Muscle layer of duodenum (tissue), 2 donors: ENCODE measurements at regions not wholly inside any gene's neighbourhood (a gene's known extent, or its start where the extent isn't known, plus 50 kb on each side); places are given as distances from the start of the nearest gene placed in this dataset.

Experiments
- H3K27ac ChIP-seq: one replicate; pipeline ENCODE4 v1.7.0; 2013; ENCODE audit warnings: mild to moderate bottlenecking, low read length
- H3K27me3 ChIP-seq: one replicate; pipeline ENCODE4 v1.7.0; 2013; ENCODE audit warnings: low read depth, mild to moderate bottlenecking, control low read depth, low read length
- H3K36me3 ChIP-seq, 2 donors: one replicate each; pipeline ENCODE4 v1.7.0; 2013; ENCODE audit warnings: low read length in 2 of 2, control low read depth in 1 of 2, mild to moderate bottlenecking in 1 of 2; ENCODE audit not compliant: insufficient read depth in 2 of 2, control insufficient read depth in 1 of 2
- H3K4me1 ChIP-seq, 2 donors: one replicate each; pipeline ENCODE4 v1.7.0; 2013; ENCODE audit warnings: low read length in 2 of 2, mild to moderate bottlenecking in 2 of 2, control low read depth in 1 of 2, moderate library complexity in 1 of 2; ENCODE audit not compliant: insufficient read depth in 2 of 2, control insufficient read depth in 1 of 2
- H3K4me3 ChIP-seq, 2 donors: one replicate each; pipeline ENCODE4 v1.7.0; 2013; ENCODE audit warnings: low read length in 2 of 2, low read depth in 1 of 2, mild to moderate bottlenecking in 1 of 2
- H3K9me3 ChIP-seq, 2 donors: one replicate each; pipeline ENCODE4 v1.7.0; 2013; ENCODE audit warnings: low read length in 2 of 2, control low read depth in 1 of 2, mild to moderate bottlenecking in 1 of 2; ENCODE audit not compliant: control insufficient read depth in 1 of 2
- donor health status: healthy.

DNA sequence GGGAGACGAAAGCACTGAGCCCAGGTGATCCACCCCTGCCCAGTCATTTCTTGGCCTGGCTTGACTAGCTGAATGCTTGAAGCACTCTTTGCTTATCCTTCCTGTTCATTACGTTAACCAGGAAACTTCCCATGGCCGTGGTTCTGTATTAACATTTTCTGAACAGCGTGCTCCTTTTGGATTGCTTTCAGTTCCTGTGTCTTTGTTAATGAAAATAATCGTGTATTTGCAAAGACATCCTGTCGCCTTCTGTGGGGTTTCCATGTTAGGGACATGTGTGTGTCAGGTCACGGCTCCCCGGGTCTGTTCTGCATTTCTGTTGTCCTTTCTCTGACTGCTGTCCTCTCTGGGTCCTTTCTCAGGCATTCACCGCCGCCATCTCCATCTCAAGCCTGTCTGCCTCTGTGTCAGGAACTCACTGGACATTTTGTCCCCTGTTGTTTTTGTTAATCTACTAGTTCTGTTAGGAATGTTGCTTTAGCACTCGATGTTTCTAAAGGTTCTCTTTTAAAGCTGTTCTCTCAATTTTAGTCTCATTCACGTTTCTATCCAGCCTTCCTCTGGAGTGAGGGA is 434.1 kb upstream of the HS6ST1 start:
- no peak overlapping the region for H3K27ac ChIP-seq

DNA sequence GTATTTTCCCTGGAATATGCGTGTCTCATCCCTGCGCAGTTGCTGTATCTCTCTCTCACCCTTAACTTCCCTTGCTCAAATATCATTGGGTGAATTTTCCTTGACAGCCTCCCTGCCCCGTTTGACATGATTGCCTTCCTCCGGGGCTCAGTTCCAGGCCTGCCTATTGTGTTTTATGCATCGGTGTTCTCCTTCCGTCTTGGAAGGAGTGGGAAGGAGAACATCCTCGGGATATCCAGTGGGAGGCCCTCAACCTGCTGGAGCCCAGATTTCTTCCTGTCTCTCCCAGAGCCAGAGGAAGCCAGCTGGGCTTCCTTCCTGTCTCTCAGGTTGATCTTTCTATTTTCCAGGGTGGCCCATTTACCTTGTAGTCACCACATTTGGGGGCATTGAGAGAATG is 434.7 kb upstream of the HS6ST1 start:
- no peak overlapping the region for H3K4me3 ChIP-seq
- no peak overlapping the region for H3K27ac ChIP-seq
- H3K27me3 ChIP-seq: no peaks in the 10 kb centered on the region
- peaks cover 2 to 12% of the 10 kb centered on the region in 2 donors for H3K4me1 ChIP-seq
- H3K9me3 ChIP-seq: no peaks in the 10 kb centered on the region
- H3K36me3 ChIP-seq: no peaks in the 10 kb centered on the region

More for the DNA sequence above, 434.1 kb upstream of the HS6ST1 start:
- peaks cover 2 to 12% of the 10 kb centered on the region in 2 donors for H3K4me1 ChIP-seq
- H3K9me3 ChIP-seq: no peaks in the 10 kb centered on the region
- H3K27me3 ChIP-seq: no peaks in the 10 kb centered on the region
- no peak overlapping the region for H3K4me3 ChIP-seq
- H3K36me3 ChIP-seq: no peaks in the 10 kb centered on the region

DNA sequence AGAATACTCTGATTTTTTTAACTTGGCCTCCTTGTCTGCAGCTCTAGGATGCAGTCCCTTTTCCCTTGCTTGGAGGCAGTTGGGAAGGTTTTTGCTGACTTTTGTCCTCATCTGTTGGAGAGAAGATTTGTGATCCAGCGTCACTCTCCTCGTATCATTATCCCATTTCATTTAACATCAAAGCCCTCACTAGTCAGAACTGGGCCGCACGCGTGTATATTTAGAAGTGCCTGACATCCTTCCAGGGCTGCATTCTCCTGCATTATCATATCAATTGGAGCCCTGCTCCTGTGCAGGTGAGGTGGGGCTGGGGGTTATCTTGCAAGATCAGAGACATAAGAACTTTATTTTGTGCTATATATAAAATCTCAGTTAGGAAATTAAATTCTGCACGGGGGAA is 435.1 kb upstream of the HS6ST1 start:
- no peaks in the 10 kb centered on the region for H3K9me3 ChIP-seq
- H3K36me3 ChIP-seq: no peaks in the 10 kb centered on the region
- H3K27ac ChIP-seq: no peak overlapping the region
- no peaks in the 10 kb centered on the region for H3K27me3 ChIP-seq
- H3K4me1 ChIP-seq: peaks cover 2 to 12% of the 10 kb centered on the region in 2 donors
- H3K4me3 ChIP-seq: no peak overlapping the region

DNA sequence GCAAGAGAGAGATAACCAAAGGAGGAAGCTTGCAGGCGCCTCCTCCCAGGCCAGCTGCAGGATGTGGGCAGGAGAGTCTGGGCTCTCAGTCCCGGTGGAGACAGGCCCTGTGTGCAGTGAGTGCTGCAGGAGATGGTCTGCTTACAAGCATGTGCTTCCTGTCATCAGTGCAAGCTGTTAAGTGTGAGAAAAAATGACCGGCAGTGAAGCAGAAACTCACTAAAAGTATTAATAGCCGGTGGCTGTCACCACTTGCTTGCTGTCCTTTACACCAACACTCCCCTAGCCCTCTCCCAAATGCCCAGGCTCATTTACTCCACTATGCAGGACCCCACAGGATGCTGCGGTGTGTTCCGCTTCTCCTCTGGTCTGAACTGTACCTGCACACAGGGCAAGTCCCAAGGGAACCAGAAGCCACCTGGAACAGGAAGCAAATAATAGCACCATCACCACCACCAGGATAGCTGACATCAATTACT is 435.6 kb upstream of the HS6ST1 start:
- Histone ChIP-seq H3K9me3 (no peaks in the 10 kb centered on the region), H3K36me3 (no peaks in the 10 kb centered on the region), H3K27me3 (no peaks in the 10 kb centered on the region), H3K27ac (no peak overlapping the region), H3K4me3 (no peak overlapping the region), H3K4me1 (peaks cover 2 to 12% of the 10 kb centered on the region in 2 donors)

DNA sequence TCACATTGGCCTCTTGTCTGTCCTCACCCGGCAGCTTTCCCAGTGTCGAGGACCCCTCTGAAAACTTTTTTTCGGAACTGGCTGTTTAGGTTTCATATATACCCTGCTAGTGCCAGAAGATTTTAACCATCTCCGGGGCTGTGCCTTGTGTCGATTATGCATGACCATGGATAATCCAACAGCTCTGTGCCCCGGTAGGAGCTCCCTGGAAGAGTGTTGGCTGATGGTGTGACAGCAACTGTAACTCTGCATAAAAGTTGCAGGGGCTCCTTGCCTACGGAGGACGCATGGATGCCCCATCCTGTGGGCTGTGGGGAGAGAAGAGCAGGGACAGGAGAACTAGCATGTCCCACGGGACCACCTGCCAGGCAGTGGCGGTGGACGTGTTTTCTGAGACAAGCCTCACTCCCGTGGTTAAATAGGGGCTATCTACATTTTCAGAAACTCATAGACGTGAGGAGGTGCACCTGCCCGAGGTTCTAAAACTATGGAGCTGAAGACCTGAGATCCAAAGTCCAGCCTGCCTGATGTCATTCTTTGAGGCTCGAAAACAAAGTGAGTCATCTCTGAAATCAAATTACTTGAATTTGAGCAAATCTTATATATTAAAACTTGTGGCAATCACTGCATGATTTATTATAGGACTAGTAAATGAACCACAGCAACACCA is 437.2 kb upstream of the HS6ST1 start:
- Histone ChIP-seq H3K27me3 (no peaks in the 10 kb centered on the region), H3K9me3 (no peaks in the 10 kb centered on the region), H3K27ac (no peak overlapping the region), H3K4me1 (peaks cover 2 to 12% of the 10 kb centered on the region in 2 donors), H3K4me3 (no peak overlapping the region), H3K36me3 (no peaks in the 10 kb centered on the region)

DNA sequence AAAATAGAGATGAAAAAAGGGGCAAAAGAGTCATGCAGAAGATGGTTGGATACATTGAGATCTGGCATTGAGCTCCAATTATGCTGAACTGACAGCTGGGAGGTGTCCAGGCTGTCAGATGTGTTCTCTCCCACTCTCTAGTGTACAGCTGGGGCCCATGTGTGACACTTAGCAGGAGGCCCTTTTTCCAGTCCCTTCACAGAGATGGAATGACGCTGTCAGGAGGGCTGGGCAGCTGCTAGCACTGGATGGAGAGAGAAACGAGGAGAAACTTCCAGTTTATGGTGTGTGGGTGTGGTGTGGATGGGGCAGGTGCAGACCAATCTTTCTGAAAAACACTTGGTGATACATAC is 437.7 kb upstream of the HS6ST1 start:
- H3K9me3 ChIP-seq: no peaks in the 10 kb centered on the region
- no peak overlapping the region for H3K4me3 ChIP-seq
- no peaks in the 10 kb centered on the region for H3K27me3 ChIP-seq
- H3K36me3 ChIP-seq: no peaks in the 10 kb centered on the region
- H3K27ac ChIP-seq: no peak overlapping the region
- peaks cover 2 to 12% of the 10 kb centered on the region in 2 donors for H3K4me1 ChIP-seq

DNA sequence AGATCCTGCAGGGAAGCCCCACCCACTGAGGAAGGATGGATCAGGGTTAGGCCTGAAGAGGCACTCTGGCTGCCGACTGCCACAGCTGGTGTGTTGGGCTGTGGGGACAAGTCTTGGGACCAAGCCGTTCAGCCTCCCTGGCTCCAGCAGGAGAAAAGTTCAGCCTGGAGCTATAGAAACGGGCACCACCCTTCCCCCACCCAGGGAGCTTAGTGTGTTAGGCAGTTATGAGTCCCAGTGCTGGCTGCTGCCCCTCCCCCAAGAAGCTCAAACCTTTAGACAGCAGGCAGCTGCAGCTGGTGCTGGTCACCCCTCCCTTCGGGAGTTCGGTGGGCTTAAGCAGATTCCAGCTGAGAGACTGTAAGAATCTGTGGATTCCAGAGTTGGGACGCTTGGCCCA is 447.1 kb upstream of the HS6ST1 start:
- Histone ChIP-seq H3K27me3 (no peaks in the 10 kb centered on the region), H3K36me3 (no peaks in the 10 kb centered on the region), H3K4me3 (no peak overlapping the region), H3K9me3 (peaks cover 0 to 11% of the 10 kb centered on the region in 2 donors), H3K4me1 (no peaks in the 10 kb centered on the region), H3K27ac (no peak overlapping the region)

DNA sequence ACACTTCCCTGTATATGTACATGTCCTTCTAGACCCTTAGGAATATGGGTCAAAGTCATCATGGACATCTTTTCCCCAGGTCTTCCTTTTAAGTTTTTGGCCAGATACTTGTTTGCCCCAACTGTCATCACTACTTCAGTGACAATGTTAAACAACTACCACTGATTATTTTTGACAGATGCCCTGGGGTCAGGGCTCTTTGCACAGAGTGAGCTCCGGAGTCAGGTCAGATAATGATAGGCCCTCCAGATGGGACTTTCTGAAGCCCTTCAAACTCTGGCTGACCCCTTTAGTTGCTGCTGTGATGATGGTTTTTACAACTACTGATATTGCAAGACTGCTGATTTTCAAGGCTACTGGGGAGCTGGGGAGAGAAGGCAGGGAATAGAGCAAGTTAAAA is 449.4 kb upstream of the HS6ST1 start:
- Histone ChIP-seq H3K4me3 (no peak overlapping the region), H3K27me3 (no peaks in the 10 kb centered on the region), H3K9me3 (peaks cover 0 to 6% of the 10 kb centered on the region in 2 donors), H3K36me3 (no peaks in the 10 kb centered on the region), H3K27ac (no peak overlapping the region), H3K4me1 (no peaks in the 10 kb centered on the region)

DNA sequence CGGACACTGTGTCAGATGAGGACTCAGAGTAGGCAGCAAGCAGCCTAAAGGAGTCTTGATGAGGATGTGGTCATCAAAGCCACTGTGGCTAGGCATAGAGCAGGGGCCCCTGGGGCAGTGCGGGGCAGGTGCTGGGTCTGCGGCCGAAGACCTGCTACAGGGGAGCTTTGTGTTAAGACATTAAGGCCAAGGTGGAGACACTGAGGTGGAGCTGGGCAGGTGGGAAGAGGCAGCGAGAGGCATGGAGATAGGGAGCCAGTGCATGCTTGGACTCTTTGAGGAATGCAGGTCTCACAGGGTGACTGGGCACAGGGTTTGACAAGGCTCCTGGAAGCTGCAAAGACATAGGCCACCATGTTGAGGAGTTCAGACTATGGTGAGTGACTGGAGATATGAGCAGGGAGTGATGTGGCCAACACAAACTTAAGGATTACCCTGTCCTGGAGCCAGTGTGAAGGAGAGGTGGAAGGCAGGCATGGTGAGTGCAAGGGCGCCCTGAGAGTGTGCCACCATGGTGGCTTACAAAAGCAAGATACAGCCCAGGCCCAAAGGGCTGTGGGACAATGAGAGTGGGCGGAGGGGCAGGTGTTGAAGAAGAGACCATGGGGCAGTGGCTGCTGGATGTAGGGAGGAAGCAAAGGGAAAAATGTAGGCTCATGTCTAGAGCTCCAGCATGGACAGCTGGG is 450.9 kb upstream of the HS6ST1 start:
- H3K27ac ChIP-seq: no peak overlapping the region
- H3K27me3 ChIP-seq: no peaks in the 10 kb centered on the region
- H3K9me3 ChIP-seq: no peaks in the 10 kb centered on the region
- H3K4me1 ChIP-seq: no peaks in the 10 kb centered on the region
- H3K36me3 ChIP-seq: no peaks in the 10 kb centered on the region
- no peak overlapping the region for H3K4me3 ChIP-seq

DNA sequence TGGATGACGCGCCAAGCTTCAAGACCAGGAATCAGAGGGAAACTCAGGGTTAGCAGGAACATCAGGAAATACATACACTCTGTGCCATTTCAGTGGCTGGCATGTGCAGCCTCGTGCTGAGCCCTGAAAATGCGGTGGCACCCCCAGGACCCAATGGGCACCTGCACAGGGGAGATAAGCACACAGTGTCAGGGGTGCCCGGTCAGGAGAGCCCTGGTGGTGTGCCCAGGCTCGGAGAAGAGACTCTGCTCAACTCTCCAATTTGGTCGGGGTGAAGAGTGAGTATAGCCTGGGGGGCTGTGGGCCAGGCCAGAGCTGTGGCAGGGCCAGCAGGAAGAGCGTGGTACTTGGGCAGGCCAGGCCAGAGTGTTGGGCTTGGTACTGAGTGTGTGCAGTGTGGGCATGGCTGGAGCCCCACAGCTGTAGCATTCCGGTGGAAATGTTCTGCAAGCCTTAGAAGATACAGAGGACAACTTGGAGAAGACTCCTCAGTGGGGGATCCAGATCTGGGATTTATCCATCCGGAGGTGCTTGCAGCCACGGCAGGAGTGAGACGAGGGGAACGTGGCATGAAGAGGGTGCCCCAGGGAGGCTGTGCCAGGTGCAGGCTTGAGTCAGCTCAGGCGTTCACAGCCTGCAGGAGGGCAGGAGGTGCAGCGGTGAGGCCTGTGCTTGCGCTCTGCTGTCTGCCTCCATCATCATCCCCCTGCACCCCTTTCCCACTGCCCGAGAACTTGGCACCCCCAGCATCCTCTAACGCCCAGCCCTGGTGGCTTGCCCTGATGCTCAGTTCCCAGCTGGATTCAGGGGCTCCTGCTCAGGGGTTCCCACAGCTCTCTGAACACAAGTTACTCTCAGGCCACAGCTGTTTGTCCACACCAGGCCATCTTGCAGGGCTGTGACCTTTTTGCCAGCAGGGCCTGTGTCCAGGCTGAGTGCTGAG is 451.7 kb upstream of the HS6ST1 start:
- no peak overlapping the region for H3K4me3 ChIP-seq
- H3K36me3 ChIP-seq: no peaks in the 10 kb centered on the region
- H3K27ac ChIP-seq: no peak overlapping the region

DNA sequence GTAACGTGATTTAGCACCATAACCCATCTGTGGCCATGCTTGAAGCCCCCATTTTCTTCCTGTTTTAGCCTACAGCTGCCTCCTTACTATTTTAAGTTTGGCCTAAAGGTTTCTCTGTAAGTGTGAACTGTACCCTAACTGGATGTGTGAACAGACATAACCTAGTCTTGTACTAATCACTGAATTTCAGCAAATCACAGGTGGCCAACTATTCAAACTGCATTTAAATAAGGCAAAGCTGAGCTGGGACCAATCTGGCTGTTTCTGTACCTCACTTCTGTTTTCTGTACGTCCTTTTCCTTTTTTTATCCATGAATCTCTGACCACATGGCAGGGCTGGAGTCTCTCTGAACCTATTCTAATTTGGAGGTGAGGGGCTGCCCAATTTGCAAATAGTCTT is 452.7 kb upstream of the HS6ST1 start:
- H3K27me3 ChIP-seq: no peaks in the 10 kb centered on the region

More for the DNA sequence above, 451.7 kb upstream of the HS6ST1 start:
- Histone ChIP-seq H3K9me3 (no peaks in the 10 kb centered on the region), H3K4me1 (no peaks in the 10 kb centered on the region), H3K27me3 (no peaks in the 10 kb centered on the region)

More for the DNA sequence above, 452.7 kb upstream of the HS6ST1 start:
- no peak overlapping the region for H3K4me3 ChIP-seq
- H3K4me1 ChIP-seq: no peaks in the 10 kb centered on the region
- no peaks in the 10 kb centered on the region for H3K9me3 ChIP-seq
- no peaks in the 10 kb centered on the region for H3K36me3 ChIP-seq
- H3K27ac ChIP-seq: no peak overlapping the region
